ENCODE measurements at regions not wholly inside any gene's neighbourhood (a gene's known extent, or its start where the extent isn't known, plus 50 kb on each side); places are given as distances from the start of the nearest gene placed in this dataset.

- TF ChIP-seq ZNF784 (CRISPR knock-in tag; IDR thresholded peaks at IDR 0.05; ENCODE audit: borderline replicate concordance) (no peak), ESRRA (CRISPR knock-in tag; IDR thresholded peaks at IDR 0.05; ENCODE audit: low read depth) (no peak), SATB2 (CRISPR knock-in tag; IDR thresholded peaks at IDR 0.05) (no peak), ZBTB7A (CRISPR knock-in tag; IDR thresholded peaks at IDR 0.05) (no peak), RNF219 (CRISPR knock-in tag; IDR thresholded peaks at IDR 0.05) (no peak), KDM5A (IDR thresholded peaks at IDR 0.05; ENCODE audit: borderline replicate concordance, low read length) (no peak), ZNF207 (IDR thresholded peaks at IDR 0.05; ENCODE audit: borderline replicate concordance) (no peak), ZNF557 (CRISPR knock-in tag; IDR thresholded peaks at IDR 0.05) (no peak), ZNF17 (CRISPR knock-in tag; IDR thresholded peaks at IDR 0.05) (no peak)
These were observed 105.8 kb downstream of the TBX19 start (continued) for GRCh38 chr1:168386492-168386891.

GRCh38 chr1:168381850-168382249 is 101.2 kb downstream of the TBX19 start:
- Histone ChIP-seq H3K27me3 (ENCODE audit: control insufficient read depth in 1 of 2, insufficient read depth in 2 of 2, low read length in 2 of 2) (no peaks in the 10 kb centered on the region), H3K4me3 (replicated peaks in 1 of 3; ENCODE audit: insufficient read depth in 1 of 3, low read depth in 2 of 3, low read length in 3 of 3) (no peak overlapping the region), H2AFZ (ENCODE audit: low read length) (no peak overlapping the region), H3K4me1 (ENCODE audit: insufficient read depth, low read length) (no peaks in the 10 kb centered on the region), H3K36me3 (replicated peaks in 1 of 2; ENCODE audit: control insufficient read depth in 1 of 2, insufficient read depth in 2 of 2, low read length in 2 of 2) (peaks cover 3 to 12% of the 10 kb centered on the region in 2 experiments; a peak in 3 of 5 replicates), H3K9me3 (ENCODE audit: low read length) (no peaks in the 10 kb centered on the region), H3K9ac (ENCODE audit: insufficient read depth, low read depth, low read length) (no peak overlapping the region), H3K4me2 (ENCODE audit: low read depth, low read length) (no peak overlapping the region), H4K20me1 (ENCODE audit: insufficient read depth, low read length) (no peaks in the 10 kb centered on the region; the same call in 1 of the 2 replicates), H3K27ac (ENCODE audit: extremely low read length, insufficient read depth, low read length) (no peak overlapping the region), H3K79me2 (ENCODE audit: insufficient read depth, low read length) (peaks cover 9% of the 10 kb centered on the region)
- intact Hi-C loops (cut with micrococcal nuclease; ENCODE audit: unreplicated experiment): no loop called here
- no TSS peak for BruUV-seq (replicated peaks)
- CTCF ChIA-PET (ENCODE audit: low intra/inter-chr PET ratio, low total read pairs): no interaction called here
- in situ Hi-C loops (cut with HindIII; ENCODE audit: extremely low pct_ligation_motif_present, low pct_unique_long_range_greater_than_20kb): no loop called here
- TF ChIP-seq HHEX (CRISPR knock-in tag; IDR thresholded peaks at IDR 0.05) (no peak), ZFP1 (CRISPR knock-in tag; IDR thresholded peaks at IDR 0.05) (no peak), NR1H2 (CRISPR knock-in tag; IDR thresholded peaks at IDR 0.05; ENCODE audit: borderline replicate concordance, low read depth) (no peak), SMC3 (IDR thresholded peaks at IDR 0.05; ENCODE audit: low read length) (no peak), ZSCAN9 (CRISPR knock-in tag; IDR thresholded peaks at IDR 0.05; ENCODE audit: borderline replicate concordance) (no peak), CBX1 (IDR thresholded peaks at IDR 0.05; ENCODE audit: low read depth) (no peak), ARID5B (CRISPR knock-in tag; IDR thresholded peaks at IDR 0.05) (no peak), ARHGAP35 (CRISPR knock-in tag; IDR thresholded peaks at IDR 0.05; ENCODE audit: borderline replicate concordance) (no peak), NCOA5 (CRISPR knock-in tag; IDR thresholded peaks at IDR 0.05) (no peak)
- no peak for FAIRE-seq
- POLR2A ChIA-PET: no interaction called here
- no peak for ATAC-seq
- DNase-seq (ENCODE audit: low spot score): no peak
